ENCODE measurements at regions not wholly inside any gene's neighbourhood (a gene's known extent, or its start where the extent isn't known, plus 50 kb on each side); places are given as distances from the start of the nearest gene placed in this dataset.

DNA sequence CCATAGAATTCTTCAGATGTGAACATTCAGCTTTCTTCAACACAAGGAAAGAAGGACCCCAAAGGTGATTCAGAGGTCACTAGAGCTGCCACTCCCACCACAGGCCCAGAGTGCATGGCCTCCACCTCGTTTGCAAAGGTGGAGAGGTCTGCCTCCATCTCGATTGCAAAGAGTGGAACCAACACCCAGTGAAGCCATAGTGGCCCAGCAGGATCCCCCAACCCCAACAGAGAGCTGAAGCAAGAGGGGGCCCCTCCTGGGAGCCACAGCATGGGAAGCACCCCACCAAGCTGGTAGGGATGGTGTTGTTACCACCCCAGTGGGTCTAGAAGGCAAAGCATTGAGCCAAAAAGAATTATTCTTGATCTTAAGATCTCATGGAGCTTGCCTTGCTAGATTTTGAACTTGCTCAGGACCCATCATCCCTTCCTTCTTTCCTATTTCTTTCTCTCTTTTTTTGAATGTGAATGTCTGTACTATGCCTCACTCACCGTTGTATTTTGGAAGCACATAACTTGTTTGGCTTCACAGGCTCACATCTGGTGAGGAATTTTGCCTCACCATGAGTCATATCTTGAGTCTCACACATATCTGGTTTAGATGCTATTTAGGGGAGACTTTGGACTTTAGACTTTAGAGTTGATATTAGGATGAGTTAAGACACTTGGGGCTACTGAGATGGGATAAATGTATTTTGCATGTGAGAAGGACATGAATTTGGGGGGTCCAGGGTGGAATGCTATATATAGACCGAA lies 119.2 kb downstream of the ANKRD60 start:
- DNase-seq, result no peak

DNA sequence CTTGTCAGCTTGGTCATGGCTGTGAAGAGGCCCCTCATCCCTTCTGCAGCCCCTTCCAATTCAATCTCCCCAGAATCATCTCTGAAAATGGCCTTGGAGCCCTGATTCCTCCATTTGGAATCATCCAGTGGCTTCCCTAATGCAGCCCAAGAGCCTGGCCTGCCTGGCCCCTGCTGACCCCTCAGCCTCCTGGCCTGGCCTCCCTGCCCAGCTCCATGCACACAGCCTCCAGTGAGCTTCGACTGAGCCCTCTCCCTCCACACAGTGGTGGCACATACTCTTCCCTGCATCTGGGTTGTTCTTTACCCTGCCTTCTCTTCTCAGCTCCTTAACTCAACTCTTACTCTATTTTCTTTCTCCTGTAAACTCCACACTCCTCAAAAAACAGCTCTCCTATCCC lies 120.9 kb downstream of the ANKRD60 start:
- no peak for DNase-seq

DNA sequence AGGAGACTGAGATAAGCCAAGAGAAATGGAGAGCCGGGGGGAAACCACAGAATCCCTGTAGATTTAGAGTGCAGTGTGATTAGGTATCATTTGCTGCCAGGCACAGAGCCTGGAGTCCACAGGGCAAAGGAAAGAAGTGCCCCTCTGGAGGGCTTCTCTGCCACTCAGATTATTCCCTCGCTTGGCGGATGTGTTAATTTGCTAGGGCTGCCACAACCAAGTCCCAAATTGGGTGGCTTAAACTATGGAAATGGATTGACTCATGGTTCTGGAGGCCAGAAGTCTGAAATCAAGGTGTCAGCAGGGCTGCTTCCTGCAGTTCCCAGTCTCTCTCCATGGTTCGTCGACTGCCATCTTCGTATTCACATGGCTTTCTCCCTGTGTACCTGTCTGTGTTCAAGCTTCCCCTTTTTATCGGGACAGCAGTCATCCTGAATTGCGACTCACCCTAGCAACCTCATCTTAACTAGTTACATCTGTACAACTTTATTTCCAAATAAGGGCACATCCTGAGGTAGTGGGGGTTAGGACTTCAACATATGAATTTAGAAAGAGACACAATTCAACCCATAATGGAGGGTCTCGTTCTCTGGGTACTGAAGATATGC lies 122.2 kb downstream of the ANKRD60 start:
- no peak for DNase-seq

DNA sequence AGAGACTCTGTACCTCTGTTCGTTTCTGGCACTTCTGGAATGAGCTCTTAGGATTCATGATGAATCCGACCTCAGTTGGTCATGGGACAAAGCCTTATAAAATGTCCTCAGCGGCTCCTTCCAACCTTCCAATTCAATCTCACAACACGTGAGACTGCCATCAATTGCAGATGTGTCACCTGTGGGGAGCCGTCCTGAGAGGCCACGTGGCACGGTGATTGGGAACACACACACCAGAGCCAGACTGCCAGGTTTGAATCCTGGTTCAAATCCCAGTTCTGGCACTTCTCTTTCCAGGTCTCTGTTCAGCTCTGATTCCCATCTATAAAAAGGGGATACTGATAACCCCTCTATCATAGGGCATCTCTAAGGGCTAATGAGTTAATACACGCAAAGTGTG lies 124.5 kb downstream of the ANKRD60 start:
- DNase-seq, result no peak

DNA sequence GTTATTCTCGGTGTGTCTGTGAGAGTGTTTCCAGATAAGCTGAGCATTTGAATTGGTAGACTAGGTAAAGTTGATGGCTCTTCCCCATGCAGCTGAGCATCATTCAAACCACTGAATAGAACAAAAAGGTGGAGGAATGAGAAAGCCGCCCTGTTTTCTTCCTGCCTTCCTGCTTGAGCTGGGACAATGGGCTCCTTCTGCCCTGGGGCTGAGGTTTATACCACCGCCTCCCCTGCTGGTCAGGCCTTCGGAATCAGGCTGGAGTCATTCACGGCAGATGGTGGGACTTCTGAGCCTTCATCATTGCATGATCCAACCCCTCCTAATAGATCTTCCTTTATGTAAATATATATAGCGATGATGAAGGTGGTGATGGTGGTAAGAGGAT lies 124.9 kb downstream of the ANKRD60 start:
- DNase-seq, result no peak

DNA sequence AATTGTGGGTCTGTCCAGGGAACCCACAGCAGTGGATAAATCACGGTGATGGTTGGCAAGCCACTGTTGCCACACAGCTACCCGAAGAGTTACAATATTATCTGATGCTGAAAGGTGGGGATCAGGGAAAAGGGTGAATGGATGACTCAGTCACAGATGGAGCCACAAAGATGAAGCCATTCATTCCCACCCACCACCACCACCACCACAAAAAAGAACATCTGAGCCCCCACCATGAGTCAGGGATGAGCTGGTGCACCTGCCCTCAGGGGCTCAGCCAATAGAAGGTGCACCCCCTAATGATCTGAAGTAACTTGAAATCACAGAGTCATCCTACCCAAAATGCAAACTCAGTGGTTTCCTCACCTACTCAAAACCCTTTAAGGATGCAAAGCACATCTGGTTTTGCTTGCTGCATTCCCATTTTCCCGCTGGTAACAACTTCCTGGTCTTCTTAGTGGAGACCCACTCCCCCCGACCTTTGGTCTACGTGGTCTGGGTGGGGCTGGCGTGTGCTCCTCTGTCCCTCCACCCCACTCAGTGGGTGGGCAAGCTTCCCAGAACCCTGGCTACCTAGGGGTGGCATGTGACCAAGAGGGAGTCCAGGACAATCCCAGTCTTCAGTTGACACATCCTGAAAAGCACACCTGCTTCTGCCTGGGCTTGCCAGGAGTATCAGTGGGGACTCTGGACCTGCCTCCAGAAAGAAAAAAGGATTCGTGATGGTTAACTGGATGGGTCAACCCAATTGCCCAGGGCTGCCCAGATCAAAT lies 125.5 kb downstream of the ANKRD60 start:
- no peak for DNase-seq

DNA sequence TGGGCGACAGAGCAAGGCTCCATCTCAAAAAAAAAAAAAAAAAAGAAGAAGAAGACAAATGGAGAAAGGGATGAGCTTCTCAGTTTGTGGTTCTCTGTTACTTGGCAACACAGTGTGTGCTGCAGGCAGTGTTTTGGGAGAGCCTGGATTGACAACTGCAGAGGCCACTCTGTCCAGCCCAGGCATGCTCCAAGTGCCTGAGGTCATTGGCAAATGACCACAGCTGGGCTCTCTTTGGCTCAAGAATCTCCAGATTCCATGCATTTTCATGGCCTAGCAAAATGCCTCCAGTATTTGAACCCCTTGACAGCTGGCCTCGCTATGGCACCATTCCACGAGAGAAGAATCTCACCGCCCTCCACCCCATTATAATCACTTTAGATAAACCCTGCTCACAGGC lies 126.2 kb downstream of the ANKRD60 start:
- DNase-seq, result no peak

DNA sequence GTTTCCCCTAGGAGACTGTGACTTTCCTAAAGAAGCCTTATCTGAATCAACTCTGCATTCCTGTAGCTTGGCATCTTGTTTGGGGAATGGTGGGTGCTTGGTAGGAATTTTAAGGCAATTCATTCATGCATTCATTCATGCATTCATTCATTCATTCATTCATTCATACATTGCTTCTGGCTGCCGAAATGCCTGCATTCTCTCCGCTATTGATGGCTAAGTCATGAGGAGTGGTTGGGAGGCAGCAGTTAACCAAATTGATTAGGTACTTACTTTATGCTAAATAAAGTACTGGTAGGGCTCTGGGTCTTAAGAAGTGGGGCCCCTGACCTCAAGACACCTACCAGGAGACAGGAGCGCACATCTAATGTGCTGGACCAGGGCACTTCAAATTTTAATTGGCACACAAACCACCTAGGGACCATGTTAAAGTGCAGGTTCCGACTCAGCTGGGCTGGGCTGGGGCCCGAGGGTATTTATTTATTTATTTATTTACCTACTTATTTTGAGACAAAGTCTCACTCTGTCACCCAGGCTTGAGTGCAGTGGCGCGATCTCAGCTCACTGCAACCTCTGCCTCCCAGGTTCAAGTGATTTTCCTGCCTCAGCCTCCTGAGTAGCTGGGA lies 127.6 kb downstream of the ANKRD60 start:
- no peak for DNase-seq

DNA sequence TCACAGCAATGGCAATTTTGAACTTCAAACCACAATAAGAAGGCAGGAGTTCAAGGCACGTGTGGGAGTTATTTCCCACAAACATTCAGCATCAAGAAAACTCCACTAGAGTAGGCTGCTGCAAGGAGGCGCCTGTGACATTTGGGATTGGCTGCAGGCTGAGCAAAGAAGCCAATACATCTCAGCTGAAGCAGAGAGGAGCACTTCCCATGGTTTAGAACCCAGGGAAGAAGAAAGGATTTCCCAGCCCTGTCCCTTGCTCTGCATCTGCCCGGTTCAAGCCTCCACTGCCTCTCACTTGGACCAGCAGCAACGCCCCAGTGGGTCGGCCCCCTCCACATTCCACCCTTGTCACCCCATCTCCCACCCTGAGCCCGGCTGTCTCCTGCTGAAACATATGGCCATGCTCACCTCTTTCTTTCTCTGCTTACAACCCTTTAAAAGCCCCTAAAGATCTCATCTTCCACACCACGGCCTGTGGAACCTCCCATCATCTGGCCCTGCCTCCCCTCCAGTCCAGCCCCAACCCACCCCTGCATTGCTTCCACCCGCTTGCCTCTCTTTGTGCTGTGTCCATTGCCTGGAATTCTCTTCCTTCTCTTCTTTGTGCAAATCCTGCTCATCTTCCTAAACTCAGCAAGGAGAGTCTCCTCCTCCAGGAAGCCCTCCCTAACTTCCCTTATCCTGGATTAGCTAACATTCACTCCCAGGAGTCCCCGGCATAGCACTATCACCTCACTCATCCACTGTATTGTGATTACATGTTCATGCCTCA lies 128.3 kb downstream of the ANKRD60 start:
- no peak for DNase-seq

DNA sequence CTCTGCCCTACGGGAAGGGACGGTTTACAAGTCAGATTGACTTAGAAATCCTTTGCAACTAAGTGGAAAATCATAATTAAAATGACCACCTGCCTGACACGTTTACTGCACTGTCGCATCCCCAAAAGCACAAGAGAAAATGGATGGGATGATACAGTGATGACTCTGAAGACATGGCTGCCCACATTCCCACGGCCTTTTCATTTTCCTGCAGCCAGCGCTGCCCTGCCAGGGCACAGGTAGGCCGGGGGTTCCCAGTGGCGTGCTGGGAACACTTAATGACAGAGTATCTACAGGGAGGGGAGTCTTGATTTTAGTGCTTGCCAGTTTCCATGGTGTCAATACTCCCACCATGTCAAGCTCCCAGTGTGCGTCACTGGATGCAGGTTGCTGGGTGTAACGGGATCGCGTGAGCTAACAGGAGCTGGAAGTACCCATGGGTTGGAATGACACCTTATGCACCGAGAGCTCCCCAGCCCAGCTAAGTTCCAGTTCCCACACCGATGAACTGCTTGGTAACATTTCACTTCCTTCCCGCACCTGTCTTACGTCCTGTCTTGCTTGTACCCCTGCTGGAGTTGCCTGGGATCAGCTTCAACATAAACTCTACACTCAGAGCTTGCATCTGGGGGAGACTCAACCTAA lies 129.0 kb downstream of the ANKRD60 start:
- no peak for DNase-seq

DNA sequence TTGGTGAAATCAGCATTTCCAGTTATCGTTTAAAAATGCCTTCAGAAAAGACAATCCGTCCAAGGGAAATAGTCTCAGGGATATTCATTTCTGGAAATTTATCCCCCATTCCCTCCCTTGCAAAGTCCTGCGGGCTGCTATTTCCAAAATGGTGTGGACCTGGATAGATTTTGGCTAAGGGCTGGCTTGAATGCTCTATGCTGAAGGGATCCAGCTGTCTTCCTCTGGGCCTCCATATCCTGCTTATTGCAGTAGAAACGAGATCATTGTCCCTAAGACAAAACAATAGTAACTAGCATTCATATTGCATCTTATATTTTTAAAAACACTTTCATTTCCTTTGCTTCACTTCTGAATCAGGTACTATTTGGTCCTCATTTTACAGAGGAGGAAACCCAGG lies 129.9 kb downstream of the ANKRD60 start:
- no peak for DNase-seq

DNA sequence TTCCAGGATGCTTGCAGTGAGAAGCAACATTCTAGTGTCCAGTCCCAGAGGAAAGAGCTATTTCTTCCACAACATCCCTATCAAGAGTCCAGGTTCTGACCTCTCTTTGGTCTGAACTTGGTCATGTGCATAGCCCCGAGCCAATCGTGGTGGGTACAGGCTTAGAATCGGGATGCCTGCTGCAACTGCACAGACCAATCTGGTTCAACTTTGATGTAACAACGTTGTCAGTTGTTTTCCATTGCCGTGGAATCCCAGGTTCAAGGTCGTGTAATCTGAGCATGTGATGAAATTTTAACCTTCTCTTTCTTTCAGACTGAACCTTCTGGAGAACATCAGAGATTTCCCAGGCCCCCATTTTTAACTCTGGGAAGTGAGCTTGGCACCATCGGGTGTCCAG lies 130.5 kb downstream of the ANKRD60 start:
- DNase-seq, result no peak

DNA sequence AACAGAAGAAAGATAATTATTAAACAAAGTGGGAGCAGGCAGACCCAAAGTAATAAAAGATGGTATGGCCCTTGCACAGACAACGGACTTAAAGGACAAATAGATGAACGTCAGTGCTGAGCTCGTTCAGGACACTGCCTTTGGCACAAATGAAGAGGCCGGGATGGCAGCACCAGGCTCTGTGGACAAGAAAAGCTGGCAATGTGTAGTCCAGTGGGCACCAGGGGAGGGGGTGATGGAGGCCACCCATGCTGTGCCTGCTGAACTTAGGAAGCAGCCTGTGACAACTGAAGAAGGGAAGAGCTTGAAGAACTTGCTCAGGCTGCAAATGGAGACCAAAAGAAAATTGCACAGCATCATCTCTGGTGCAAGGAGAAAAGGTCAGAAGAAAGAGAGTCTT lies 131.0 kb downstream of the ANKRD60 start:
- no peak for DNase-seq

DNA sequence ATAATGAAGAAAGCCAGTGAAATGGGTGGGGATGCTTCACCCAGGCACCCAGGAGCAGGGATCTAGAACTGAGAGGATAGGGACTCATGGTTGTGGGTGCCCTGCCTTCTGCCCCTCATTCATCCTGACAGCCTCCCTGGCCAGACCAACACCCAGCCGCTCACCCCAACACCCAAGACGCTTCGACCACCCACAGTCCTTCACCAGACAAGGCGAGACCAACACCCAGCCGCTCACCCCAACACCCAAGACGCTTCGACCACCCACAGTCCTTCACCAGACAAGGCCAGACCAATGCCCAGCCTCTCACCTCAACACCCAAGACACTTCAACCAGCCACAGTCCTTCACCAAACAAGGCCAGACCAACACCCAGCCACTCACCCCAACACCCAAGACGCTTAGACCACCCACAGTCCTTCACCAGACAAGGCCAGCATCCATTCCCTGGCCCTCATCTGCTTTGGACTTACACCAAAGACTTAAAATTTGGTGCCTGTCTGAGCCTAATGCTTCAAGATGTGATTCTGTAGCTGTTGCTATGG lies 131.5 kb downstream of the ANKRD60 start:
- no peak for DNase-seq

DNA sequence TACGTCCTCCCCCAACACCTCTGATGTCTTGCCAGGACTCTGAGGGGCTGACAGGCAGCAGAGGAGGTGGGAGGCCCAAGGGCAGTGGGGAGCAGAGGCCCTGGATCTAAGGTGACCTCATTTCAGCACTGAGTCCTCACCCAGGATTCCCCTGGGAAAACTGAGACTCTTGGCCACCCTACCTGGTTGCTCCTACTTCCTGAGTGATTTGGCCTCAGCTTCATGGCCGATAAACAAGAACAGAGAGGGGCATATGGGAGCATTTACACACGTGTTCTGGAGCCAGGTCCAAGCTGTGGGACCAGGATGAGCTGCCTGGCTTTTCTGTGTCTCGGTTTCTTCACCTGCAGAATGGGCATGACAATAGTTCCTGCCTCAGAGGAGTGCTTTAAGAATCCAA lies 133.8 kb downstream of the ANKRD60 start:
- no peak for DNase-seq

DNA sequence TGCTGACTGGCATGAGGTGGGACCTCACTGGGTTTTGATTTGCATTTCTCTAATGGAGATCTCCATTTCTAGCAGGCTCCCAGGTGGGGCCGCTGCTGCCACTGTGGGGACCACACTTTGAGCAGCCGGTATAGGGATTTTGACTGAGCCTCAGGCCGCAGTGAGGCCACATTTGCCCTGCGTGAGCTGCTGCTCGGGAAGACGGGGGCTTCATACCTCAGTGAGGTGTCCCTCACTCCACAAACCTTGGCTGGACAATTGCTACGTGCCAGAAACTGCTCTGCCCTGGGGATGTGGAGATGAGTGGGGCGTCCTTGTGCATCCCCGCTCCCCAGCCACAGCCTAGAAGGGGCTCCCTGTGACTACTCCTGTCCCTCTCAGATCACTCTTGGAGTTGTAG lies 134.3 kb downstream of the ANKRD60 start:
- no peak for DNase-seq

DNA sequence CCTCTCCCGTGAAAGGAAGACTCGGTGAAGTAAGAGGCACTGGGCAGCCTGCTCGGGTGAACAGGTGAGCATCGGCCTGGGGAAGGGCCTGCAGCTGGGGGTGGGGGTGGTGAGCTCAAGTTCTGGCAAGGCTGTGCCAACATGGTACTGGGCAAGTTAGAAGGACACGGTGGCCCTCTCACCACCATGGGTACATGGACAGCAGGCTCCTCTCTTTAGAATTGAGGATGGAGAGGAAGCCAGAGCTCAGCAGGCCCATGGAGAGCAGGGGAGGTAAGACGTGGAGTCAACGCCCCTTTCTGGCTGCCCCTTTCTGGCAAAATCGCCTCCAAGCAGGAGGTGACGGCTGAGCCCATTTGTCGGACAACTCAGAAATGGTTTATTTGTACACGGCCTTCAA lies 135.6 kb downstream of the ANKRD60 start:
- DNase-seq, result no peak

DNA sequence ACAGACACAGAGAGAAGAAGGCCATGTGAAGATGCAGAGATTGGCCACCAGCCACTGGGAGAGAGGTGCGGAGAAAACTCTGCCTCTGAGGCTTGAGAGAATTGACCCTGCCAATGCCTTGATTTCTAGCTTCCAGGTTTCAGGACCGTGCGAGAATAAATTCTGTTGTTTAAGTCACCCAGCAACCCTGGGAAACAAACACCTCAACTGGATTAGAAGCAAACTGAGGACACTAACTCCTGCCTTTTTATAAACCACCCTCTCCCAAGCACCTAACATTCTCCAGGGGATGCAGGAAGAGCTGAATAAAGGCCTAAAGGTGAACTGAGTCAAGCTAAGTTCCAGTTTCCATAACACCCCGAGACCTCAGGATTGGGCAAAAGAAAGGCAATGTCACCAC lies 136.1 kb downstream of the ANKRD60 start:
- DNase-seq, result no peak

DNA sequence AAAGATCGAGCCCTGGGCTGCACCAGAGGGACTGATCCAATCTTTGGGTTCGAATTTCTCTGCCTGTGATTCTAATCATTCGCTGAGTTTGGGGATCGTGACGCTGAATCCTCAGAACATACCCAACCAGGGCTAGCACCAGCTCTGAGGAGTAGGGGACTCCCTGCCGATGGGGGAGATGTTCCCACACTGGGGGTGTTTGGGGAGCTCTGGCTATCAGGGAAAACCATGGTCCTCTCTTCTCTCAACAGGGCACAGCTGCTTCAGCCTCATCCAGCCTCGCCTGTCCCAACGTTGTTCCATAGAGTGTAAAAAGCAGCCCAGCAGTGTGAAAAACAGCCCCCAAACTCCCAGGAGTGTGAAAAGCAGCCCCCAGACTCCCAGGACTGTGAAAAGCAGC lies 136.6 kb downstream of the ANKRD60 start:
- no peak for DNase-seq

DNA sequence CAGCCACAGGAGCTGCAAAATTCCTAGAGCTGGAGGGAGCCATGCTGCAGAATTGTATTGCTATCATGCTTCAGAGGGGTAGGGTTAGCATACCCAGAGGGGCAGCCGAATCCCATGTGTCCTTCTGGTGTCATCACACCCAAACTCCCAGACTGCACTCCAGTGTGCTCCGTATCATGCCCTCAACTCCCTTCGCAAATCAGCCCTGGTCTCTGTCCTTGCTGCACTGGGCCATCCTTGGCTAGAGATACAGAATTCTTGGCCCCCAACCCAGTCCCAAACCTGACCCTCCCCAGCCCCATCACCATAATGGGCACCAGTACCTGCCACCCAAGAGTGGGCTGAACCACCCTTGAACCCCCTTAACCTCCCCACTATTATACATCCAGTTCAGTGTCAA lies 138.3 kb downstream of the ANKRD60 start:
- DNase-seq, result no peak

DNA sequence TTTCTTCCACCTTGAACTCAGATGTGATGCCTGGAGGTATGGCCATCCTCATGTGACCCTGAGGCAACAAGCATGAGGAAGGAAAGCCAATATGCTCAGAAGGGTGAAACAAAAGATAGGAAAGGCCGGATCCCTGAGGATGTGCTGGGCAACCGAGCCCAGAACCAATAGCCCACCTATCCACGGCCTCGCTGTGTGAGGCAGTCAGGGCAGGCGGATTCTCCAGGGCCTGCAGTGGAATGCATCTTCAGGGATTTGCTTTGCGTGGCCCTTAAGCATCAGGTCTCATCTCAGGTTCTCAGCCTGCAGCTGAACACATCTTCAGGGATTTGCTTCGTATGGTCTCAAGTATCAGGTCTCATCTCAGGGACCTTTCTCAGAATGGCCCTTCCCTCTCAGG lies 139.8 kb downstream of the ANKRD60 start:
- no peak for DNase-seq

DNA sequence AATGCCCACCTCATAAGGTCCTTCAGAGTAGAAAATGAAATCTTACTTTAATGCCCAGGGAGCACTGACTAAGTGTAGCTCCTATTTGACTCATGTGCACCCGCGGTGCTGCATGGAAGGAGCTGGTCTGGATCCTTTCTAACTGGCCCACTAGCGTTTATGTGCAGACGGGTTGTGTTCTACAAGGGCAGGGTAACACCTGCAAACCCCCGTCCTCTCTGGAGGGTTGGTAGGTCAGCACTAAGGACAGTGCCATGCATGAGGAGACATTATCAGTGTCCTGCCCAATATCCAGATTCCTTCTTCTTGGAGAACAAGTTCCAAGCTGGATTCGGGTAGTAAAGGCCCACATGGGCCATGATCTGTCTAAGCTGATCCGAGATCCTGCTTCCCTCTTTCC lies 140.3 kb downstream of the ANKRD60 start:
- DNase-seq, result no peak
